GM19455 (cell line): ENCODE measurements at regions not wholly inside any gene's neighbourhood (a gene's known extent, or its start where the extent isn't known, plus 50 kb on each side); places are given as distances from the start of the nearest gene placed in this dataset.
"Not testable (repeated sequence)": the region's sequence is repeated elsewhere in the genome, so short reads cannot be mapped to it uniquely, and the experiment has no call there.

ENCODE experiments used
- ATAC-seq: cut with Tn5 transposase; IDR thresholded peaks from one replicate; pipeline ENCODE4 v1.9.1; 2021; ENCODE audit not compliant: unreplicated experiment

DNA sequence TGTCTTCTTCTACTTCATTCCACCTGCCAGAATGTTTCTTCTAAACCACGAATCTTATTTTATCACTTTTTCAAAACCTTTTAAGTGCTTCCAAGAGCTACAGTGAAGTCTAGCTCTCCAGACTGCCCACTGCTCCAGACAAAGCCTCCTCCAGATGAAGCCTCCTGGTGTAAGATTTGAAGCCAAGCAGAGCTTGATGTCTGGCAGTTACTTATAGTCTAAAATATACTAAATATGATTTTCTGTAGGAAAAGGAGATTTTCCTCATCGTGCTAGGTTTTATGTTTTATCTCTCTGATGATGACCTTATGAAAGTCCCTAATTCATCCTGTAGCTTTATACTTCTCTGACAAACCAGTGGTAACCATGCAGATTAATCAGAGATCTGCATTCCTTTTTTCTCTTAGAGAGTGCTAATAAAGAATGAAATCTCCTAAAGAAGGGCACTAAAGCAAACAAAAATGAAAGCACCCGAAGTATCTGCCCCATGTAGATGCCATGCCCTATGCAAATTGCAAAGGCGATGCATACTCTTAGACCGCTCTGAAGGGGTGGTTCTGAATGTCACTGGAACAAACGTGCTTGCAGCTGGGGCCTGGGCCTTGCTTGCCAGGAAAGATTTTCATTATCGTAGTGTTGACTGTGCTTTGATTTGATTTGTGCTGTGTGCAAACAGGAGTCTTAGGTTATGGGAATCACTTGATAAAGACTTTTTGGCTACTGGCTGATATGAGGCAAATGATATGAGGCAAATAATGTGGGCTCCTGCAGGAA is 314.2 kb downstream of the PID1 start:
- ATAC-seq: no peak

DNA sequence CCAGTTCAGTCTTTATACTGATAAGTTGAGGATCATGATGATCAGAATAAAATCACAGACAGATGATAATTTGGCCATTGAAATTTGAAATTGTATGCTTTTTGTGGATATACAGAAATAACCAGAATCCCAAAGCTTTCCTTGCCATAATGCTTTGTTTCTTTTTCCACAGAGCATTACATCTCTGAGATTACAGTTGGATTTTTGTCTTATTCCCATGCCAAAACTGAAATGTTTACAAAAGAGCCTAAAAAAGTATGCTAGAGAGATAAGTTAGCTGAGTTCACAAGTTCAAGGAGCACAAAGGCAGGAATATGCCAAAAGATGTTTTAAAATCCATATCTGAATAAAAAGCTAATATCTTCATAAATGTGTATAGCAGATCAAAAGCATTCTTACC is 321.3 kb downstream of the PID1 start:
- ATAC-seq: no peak

DNA sequence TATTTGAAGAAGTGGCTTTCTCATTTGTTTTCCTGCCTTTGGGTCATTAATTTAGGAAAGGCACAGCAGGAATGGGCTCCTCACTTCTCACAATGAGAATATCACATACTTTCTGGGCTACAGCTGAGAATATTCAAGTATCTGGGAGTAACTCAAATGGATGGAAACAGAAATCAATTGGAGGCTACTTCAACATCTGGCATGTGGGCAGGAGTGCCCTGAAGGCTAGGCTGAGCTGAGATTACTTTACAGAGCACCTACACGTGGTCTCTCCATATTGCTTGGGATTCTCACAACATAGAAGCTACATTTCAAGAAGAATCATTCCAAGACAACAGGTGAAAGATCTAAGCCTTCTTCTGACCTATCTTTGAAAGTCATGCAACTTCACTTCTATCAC is 325.4 kb downstream of the PID1 start:
- no peak for ATAC-seq

DNA sequence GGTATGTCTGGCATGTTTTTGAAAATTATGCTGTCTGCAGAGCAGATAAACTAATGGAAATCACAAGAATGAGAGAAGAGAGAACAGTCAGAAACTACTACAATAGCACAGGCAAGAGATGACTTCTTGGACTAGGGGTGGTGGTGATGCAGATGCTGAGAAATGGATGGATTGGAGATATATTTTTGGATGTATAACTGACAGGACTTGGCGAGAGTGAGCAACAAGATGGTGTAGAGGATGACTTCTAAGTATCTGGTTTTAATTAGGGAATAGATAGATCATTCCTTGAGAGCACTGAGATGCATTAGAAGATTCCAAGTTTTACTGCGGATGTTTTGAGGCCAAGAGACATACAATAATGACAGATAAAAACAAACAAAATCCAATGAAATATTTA is 328.2 kb downstream of the PID1 start:
- no peak for ATAC-seq

DNA sequence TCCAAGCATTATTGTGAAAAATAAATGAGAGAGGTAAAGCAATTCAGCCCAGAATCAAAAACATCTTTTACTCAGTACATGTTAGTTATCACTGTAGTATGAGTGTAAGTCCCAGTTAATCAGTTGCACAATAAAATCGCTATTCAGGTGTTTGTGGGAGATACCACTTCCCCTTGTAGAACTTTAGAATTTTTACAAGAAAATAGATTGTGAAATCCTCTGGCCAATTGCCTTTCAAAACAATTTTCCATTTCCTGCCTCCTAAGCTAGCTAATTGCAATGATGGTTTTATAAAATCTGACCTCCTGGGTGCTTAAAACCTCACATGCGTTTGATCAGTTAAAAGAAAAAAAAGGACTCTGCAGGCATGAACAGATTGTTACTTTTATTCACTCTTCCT is 332.5 kb downstream of the PID1 start:
- no peak for ATAC-seq

DNA sequence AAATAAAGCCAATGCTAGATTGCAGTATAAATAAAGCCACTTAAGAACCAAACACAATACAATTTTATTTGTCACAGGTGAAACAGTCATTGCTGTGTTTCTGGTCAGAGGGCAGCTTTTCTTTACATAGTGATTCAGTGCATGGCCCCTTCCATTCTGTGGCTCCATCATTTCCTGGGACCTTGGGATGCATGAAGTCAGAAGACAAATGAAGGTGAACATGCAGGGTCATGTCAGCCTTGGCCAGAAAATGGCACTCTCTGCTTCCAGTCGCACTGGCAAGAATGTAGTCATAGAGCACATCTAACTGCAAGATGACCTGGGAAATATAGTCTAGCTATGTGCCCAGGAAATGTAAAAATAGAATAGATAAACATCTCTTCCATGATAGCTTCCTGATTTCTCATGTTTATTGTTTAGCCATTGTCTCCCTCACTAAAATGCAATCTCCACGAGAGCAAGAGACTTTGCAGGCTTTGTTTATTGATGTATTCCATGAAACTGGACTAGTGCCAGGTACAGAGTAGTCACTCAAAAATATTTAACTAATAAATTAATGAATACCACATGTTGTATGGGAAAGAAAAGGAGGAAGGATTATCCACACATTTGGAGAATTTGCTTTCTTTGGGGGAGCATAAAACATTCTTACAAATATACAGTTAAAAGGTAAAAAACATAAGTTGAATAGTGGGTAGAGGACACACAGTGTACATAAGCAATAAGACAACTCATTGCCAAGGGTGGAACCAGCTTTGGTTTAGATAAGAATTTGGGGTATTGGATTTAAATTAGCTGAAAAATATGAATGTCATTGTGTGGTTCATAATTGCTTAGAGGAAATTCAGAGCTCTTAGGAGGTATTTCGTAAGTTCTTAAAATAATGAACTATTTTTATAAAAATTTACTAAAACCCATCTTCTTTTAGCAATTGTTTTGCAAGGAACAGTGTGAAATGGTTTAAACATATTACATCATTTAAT is 343.8 kb downstream of the PID1 start:
- ATAC-seq: no peak

DNA sequence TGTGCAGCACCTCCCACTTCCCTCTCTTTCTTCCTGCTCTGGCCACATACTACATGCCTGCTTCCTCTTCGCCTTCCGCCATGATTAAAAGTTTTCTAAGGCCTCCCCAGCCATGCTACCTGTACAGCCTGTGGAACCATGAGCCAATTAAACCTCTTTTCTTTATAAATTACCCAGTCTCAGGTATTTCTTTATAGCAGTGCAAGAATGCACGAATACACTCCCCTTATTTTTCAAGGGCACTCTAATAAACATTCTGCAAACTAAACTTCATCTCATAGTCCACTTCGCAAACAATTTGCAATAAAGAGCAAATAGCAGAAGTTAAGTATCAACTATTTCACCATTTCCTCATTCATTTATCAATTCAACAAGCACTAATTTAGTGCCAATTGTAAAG is 351.3 kb downstream of the PID1 start:
- ATAC-seq: no peak

DNA sequence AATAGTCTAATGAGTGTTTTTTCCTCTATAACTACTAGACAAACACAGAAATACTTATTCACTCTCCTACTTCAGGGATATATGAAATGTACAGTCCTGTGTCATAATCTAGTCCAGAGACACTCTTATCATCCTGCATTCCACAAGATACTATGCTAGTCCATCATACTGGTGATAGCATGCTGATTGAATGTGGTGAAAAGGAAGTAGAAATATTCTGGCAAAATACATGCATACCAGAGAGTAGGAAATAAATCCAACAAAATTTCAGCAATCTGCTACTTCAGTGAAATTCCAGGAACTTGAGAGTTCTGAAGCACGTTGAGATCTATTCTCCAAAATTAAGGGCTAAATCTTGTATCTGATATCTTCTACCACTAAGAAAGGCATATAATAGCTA is 353.9 kb downstream of the PID1 start:
- ATAC-seq: no peak

DNA sequence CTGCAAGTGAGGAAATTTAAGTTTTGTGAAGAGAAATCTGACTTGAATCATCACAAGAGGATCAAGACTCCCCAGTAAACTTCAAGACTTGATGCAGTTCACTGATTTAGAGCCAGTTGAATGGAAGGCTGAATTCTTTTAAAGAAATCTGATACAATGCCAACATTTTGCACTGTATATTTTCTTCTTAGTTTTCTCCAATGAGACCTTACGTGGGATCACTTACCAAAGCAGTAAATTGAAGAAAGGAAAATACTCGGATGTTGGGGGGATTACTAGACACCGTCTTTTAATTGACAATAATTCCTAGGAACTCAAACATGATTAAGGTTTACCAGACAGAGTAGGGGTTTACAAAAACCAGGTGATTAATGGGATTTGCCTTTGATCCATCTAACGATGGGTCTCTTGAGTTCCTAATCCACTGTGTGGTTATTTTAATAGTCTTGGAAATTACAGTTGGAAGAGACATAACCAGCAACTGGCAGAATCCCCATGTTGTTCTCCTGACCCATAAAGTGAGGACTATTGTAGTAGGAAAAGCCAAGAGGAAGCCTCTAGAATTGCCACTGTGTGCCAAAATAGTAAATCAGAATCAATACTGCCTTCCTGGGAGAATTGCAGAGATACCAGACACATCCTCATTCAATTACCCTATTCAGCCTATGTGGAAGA is 354.5 kb downstream of the PID1 start:
- ATAC-seq: no peak

DNA sequence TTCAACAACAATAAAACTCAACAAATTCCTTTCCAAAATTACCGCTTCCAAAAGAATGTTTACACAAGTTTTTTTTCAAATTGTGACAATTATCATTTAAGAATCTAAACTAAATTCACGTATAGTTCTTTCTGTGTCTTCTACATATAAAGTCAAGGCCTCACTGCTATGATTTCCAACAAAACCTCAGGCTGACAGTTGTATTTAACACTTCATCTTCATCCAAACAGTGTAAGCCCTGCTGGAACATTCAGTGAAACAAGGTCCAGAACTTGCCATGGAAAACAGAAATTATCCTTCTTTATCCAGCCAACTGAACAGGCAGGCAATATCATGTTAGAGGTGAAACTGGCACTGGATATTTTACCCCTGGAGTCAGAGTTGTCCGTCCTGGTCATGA is 357.9 kb downstream of the PID1 start:
- no peak for ATAC-seq

DNA sequence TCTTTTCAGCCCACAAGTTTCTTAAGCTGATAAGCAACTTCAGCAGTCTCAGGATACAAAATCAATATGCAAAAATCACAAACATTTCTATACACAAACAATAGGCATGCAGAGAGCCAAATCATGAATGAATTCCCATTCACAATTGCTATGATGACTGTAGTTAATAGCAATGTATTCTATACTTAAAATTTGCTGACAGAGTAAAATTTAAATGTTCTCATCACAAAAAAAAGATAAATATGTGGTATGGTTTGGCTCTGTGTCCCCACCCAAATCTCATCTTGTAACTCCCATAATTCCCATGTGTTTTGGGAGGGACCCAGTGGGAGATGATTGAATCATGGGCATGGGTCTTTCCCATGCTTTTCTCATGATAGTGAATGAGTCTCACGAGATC is 360.2 kb downstream of the PID1 start:
- not testable (repeated sequence) for ATAC-seq

DNA sequence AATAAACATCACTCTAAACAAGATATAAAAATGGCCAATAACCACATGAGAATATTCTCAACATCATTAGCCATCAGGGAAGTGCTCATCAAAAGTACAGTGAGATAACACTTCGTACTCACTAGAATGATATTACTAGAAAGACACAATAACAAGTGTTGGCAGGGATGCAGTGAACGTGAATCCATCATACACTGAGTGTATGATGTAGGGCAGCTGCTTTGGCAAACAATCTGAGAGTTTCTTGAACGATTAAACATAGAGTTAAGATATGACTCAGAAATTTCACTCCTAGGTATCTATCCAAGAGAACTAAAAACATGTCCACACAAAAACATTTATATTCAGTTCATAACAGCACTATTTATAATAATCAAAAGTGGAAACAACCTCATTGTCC is 368.9 kb downstream of the PID1 start:
- no peak for ATAC-seq

DNA sequence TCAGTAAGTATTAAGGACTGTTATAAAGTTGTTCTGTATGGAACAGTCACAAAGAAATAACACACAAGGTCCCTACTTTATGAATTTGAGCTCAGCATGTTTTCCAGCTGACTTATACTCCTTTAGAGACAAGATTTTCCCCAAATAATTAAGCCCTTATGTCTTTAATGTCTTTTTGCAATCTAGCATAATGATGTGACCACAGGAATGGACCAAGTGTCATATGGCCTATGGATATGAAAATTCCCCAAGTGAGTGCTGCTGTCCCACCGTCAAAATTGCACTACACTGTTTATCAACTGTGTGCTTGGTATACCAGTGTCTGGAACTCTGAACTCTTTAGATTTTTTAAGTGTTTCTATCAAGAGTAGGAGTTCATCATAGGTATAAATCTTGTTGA is 369.6 kb downstream of the PID1 start:
- ATAC-seq: no peak

DNA sequence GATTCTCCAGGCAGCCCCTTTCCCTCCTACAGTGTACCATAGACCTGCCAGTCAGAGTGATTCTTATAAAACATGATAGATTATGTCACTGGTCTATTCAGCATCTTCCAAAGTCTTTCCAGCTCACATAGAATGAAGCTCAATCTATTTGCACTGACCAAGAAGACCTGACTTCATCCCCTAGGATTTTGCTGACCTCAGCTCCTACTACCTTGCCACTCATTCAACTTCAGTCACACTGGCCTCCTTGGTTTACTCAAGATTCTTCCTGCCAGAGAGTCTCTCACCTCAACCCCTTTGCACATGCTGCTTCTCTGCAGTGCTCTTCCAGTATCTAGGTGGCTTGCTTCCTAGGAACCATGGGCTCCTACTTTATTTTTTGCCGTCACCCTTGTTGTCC is 392.9 kb downstream of the PID1 start:
- no peak for ATAC-seq

DNA sequence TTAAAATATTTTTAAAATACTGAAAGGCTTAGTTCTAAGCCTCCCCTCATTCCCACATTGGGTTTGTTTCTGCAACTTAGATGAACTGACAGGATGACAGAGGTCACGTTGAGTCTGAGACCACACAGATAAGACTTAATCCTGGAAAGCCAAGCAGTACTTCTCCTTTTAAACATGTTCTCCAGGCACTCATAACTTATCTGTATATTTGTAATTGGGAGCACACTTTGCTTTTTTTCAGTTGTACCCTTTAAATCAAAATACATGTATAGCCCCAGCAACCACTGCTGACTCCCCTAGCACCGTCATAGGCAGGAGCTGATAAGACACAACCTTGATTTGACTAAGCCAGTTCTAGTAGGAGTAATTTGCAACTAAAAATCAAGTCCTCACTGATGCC is 394.8 kb downstream of the PID1 start:
- ATAC-seq: no peak

DNA sequence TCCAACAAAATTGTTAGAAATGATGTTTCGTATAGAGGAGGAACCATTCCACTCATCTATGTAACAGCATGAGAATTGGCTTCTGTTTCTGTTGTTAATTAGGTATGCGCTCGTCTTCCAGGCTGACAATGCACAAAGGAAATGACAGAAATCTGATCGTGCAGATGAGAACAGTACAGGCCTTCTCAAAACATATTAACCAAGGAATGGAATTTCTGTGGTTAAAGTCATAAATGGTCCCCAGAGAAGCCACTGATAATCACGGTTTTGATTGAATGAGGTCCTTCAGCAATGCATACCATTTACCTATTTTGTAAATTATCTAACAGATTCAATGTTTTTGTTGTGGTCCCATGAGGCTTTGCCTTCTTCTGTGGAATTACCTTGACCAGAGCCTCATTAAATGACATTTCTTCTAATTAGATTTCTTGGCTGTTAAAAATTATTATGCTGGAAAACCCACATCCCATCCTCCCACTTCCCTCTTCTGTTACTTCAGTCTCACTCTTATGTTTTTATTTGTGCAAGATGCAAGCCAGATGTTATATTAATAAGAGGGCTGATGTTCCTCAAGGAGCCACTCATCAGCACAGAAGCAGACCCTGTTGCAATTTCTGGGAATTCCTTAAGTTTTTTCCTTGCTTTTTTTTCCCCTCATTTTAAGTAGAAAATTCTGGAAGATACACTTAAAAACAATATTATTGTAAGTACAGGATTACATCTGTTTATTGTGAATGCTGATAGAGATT is 395.8 kb downstream of the PID1 start:
- no peak for ATAC-seq

DNA sequence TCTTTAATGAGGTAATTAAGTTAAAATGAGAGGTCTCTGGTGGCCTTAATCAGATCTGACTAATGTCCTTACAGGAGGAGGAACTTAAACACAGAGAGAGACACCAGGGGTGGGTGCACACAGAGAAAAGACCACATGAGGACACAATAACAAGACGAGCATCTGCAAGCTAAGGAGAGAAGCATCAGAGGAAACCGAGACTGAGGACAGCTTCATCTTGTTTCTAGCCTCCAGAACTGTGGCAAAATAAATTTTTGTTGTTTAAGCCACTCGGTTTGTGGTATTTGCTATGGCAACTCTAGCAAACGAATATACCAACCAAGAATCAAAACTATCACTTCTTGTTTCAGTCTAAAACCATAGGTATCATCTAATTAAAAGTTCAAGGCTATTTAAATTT is 400.1 kb downstream of the PID1 start:
- ATAC-seq: no peak

DNA sequence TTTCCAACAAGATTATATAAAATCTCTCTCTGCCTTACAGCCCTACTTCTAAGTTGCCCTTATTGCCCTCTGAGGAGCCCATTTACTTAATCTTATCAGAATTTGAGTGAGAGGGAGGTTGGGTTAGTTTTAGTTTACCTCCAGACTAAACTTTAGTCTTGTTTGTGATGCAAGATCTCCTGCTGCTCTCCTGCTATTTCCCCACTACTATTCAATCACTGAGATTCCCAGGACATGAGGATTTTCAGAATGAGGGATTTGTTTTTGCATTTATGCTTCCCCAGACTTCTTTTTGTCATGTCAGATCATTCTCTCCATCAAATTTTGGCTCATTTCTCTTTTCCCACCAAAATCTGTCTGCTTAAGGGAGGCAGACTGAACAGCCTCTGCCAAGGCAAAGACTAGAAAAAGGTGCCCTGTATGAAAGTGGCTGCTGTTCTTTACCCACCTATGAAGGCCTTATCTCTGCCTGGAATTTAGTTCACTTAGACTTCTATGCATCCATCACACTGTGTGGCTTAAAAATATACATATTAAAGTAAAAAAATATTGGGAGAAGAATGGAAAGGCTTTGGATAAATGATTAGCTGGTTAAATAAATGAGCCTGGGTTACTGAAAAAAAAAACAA is 401.3 kb downstream of the PID1 start:
- no peak for ATAC-seq

DNA sequence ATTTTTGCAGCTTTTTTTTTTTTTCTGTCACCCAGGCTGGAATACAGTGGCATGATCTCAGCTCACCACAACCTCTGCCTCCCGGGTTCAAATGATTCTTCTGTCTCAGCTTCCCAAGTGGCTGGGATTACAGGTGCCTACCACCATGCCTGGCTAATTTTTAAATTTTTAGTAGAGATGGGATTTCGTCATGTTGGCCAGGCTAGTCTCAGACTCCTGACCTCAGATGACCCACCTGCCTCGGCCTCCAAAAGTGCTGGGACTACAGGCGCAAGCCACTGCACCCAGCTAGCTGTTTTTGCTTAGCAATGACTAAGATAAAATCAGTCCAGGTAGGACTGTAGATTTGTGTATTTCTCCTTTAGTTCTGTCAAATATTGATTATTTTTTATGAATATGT is 403.7 kb downstream of the PID1 start:
- ATAC-seq: no peak

DNA sequence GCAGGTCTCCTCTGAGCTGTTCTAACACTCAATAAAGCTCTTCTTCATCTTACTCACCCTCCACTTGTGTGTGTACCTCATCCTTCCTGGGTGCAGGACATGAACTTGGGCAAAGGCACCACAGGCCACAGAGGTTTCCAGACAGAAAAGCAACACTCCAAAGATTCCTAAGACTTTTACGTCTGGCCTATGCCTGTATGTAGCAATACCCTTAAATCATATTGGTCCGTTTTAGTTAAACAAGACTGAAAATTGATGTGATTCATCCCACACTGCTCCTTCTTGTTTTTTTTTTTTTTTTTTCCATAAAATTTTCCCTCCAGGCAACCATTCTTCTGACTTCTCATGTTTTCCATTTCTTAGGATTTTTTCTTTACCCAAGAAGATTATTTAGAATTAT is 404.3 kb downstream of the PID1 start:
- ATAC-seq: no peak

DNA sequence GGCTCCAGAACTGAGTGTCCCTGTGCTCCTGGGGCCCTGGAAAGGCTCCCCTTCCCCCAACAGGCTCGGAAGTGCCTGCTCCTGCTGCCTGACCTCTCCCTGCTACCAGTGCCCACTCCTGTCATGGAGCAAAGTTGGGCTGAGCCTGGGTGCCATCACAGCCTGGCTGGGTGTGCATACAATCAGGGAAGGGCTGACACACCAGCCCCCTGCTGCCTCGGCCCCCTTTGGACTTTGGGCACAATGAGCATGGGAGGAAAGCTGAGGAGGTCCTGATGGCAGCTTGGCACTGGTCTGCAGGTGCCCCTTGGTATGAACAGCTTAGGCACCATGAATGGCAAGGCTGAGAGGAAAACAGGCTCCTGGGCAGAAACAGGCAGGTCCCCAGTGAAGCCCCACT is 405.0 kb downstream of the PID1 start:
- no peak for ATAC-seq
